ENCODE measurements at regions not wholly inside any gene's neighbourhood (a gene's known extent, or its start where the extent isn't known, plus 50 kb on each side); places are given as distances from the start of the nearest gene placed in this dataset.
"Not testable (repeated sequence)": the region's sequence is repeated elsewhere in the genome, so short reads cannot be mapped to it uniquely, and the experiment has no call there.

- DNase-seq = no peak
Observed at GRCh38 chr16:86337581-86338402, 172.5 kb upstream of the FOXF1 start.

GRCh38 chr16:86338403-86339115, 171.8 kb upstream of the FOXF1 start:
- DNase-seq = no peak

- no peak for DNase-seq
Observed at GRCh38 chr16:86342161-86342834, 168.0 kb upstream of the FOXF1 start.

GRCh38 chr16:86343027-86343795, 167.1 kb upstream of the FOXF1 start:
- no peak for DNase-seq

- no peak for DNase-seq
Observed at GRCh38 chr16:86343796-86344585, 166.3 kb upstream of the FOXF1 start.

GRCh38 chr16:86344586-86344871, 165.8 kb upstream of the FOXF1 start:
- no peak for DNase-seq

GRCh38 chr16:86344881-86345280, 165.4 kb upstream of the FOXF1 start:
- DNase-seq = no peak

- no peak for DNase-seq
Observed at GRCh38 chr16:86345516-86345915, 164.8 kb upstream of the FOXF1 start.

- no peak for DNase-seq
Observed at GRCh38 chr16:86346034-86346433, 164.3 kb upstream of the FOXF1 start.

- DNase-seq = no peak
Observed at GRCh38 chr16:86347090-86347489, 163.2 kb upstream of the FOXF1 start.

GRCh38 chr16:86347916-86348555, 162.3 kb upstream of the FOXF1 start:
- no peak for DNase-seq

GRCh38 chr16:86349338-86349900, 160.9 kb upstream of the FOXF1 start:
- no peak for DNase-seq

GRCh38 chr16:86350289-86350688, 160.0 kb upstream of the FOXF1 start:
- DNase-seq = no peak

- no peak for DNase-seq
Observed at GRCh38 chr16:86351041-86351784, 159.1 kb upstream of the FOXF1 start.

- DNase-seq = not testable (repeated sequence)
Observed at GRCh38 chr16:86351785-86352139, 158.6 kb upstream of the FOXF1 start.

- DNase-seq = no peak
Observed at GRCh38 chr16:86353148-86353547, 157.2 kb upstream of the FOXF1 start.

GRCh38 chr16:86353948-86354347, 156.4 kb upstream of the FOXF1 start:
- no peak for DNase-seq

GRCh38 chr16:86354641-86355513, 155.4 kb upstream of the FOXF1 start:
- no peak for DNase-seq

GRCh38 chr16:86355531-86355930, 154.8 kb upstream of the FOXF1 start:
- no peak for DNase-seq

GRCh38 chr16:86355951-86356350, 154.4 kb upstream of the FOXF1 start:
- DNase-seq = no peak
